Superior temporal gyrus (tissue), 1 donor: ENCODE measurements at regions not wholly inside any gene's neighbourhood (a gene's known extent, or its start where the extent isn't known, plus 50 kb on each side); places are given as distances from the start of the nearest gene placed in this dataset.
A peak's percentile ranks its signal among the peaks of the same experiment; 100 is the strongest.

Source experiments
- DNase-seq: peaks from one replicate; pipeline ENCODE4 v3.0.0-alpha.2; 2016; ENCODE audit errors: extremely low spot score

DNA sequence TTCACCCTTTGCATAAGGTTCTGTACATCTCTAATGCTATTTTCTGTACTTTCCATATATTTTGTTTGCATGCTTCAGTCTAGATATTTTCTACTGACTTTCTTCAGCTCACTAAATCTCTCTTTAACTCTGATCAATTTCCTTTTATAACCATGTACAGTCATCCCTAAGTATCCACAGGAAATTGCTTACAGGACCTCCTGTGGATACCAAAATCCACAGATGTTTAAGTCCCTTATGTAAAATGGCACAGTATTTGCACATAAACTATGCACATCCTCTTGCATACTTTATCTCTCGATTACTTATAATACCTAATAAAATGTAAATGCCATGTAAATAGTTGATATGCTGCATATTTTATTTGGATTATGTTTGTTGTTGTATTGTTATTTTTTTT, 442.1 kb downstream of the TLE4 start:
- DNase-seq = no peak

DNA sequence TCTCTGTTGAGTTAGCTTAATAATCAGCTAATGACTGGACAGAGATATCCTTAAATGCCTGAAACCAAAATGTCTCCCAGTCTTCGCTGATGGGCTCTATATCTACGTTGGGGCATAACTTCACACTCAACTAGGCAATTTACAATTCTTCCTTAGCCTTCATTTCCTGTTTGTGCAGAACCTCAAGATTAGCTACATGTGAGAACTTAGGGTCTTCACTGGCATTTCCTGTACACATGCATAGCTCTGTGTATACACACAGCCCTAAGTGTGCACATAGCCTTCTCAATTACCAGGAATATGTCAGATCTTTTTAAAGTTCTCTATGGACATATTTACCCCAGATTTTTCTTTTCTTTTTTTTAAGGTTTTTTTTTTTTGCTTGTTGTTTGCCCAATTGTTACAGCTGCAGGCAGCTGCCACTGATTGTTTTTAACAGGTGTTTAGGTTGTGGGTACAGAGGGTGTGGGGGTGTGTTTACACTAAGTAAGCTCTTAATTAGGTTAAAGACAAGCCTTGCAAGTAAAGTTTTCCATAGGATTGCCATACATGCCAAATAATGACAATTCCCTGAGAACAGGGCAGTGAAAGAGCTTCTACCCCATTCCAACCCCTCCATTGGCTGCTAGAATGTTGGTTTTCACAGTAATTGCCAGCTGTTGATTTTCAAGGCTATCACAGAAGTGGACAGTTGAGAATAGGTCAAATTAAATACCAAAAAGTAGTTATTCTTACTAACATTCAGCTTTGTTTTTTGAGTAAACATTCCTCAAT, 441.0 kb downstream of the TLE4 start:
- no peak for DNase-seq

DNA sequence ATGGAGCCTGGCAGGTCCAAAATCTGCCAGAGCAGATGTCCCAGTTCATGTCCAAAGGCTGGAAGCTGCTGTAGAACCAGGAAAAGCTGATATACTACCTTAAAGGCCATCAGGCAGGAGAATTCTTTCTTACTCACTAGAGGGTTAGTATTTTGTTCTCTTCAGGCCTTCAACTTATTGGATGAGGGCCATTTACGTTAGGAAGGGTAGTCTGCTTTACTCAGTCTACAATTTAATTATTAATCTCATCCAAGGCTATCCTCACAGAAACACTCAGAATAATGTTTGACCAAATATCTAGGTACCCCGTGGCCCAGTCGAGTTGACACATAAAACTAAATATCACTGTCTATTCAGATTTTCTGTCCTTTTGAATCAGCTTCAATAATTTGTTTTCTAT, 437.4 kb downstream of the TLE4 start:
- DNase-seq = no peak

DNA sequence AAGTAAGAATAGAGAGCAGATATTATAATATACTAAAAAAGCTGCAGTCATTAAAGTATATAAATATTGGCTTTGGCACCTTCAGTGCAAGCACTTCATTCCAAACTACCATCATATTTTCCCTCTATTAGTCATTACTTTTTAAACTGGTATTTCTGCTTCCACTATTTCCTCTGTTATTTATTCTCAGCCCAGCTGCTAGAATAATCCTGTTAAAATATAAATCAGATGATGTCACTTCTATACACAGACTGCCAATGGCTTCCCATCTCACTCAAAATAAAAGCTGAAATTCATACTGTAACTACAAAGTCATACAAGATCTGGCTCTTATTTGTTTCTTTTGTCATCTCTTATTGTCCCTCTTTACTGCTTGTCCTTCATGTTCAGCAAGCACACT, 432.9 kb downstream of the TLE4 start:
- no peak for DNase-seq

DNA sequence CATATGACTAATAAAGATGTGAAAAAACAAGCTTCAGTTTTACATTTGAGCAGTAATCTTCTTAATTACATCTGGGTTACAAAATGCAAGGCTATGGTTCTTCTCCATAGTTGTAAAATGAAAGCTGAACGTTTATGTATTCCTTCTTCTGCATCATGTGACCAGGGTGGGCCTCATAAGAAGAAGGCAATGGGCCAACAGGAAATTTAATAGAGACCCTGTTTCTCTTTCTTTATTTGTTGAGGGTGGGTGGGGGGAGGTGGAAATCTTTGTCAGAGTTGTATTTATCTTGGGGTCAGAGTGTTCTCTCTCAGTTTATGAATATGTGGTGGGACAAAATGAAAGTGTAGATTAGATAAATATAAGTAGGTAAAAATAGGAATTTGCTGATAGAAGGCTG, 418.8 kb downstream of the TLE4 start:
- DNase-seq = no peak

GRCh38 chr9:79989079-79989478, 417.3 kb downstream of the TLE4 start:
- DNase-seq = no peak

GRCh38 chr9:79988126-79988525, 416.4 kb downstream of the TLE4 start:
- DNase-seq = no peak

DNA sequence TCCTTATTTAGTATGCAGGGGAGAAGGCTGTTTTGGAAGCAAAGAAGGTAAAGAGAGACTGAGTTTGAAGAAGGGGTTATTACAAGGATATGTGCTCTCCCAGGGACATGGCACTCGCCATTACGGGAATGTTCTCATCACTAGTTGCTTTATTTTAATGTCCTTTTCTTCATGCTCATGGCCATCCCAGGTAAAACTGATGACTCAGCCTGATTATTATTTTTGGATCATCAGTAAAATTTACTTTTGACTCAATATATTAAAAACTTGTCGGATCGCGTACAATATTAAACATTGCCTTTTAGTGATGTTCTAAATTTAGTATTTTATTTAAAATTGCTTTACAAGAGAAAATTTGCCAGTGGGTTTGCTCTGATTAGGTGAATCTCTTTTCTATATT, 414.7 kb downstream of the TLE4 start:
- no peak for DNase-seq

DNA sequence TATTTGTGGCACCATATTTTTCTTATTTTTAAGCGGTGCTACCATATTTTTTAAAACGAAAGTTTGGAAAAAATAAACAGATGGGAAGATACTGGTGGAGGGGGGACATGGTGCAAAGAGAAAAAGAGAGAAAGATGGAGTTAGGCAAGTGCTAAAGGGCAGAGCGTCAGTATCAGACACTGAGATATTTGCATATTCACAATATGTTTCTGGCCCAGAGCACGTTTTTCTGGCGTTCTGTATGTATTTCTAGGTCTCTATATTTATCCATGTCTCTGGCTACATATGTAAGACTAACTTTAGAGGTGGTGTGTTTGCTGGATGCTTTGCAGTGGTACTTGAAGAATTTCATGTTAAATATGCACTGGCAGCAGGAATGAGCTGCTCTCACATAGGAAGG, 414.0 kb downstream of the TLE4 start:
- DNase-seq = peak; percentile 33

- no peak for DNase-seq
Measured at GRCh38 chr9:79985264-79985663, 413.5 kb downstream of the TLE4 start.

GRCh38 chr9:79984429-79985067, 412.8 kb downstream of the TLE4 start:
- DNase-seq = peak; percentile 13

GRCh38 chr9:79980432-79980831, 408.7 kb downstream of the TLE4 start:
- no peak for DNase-seq

DNA sequence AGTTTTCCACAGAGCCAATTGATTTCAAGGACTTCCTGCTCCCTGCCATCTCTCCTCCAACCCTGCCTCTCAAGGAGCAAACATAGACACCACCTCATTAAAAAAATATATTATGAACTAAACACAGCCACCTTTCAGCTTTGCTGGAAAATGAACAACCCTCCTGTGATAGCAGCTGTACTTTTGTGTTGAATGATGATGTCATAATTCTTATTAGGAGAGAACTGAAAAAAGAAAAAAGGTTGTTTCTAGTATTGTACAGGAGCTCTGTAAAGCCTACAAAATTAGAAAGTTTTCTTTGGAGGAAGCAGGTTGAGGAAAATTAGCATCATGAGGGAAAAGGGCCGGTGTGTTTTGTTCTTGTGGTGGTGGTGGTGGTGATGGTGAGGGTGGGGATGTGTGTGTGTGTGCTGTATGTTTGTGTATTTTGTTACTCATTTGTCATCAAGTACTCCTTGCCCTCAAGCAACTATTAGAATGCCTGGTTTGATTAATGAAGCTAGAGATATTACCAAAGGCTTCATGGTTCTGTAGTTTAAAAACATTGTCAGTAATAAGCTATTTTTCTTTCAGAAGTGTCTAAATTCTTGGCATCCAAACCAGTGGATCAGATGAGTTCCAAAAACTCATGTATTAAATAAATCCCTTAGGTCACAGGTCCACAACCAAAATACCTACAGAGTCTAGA, 405.9 kb downstream of the TLE4 start:
- no peak for DNase-seq

- DNase-seq = no peak
Measured at GRCh38 chr9:79977074-79977435, 405.3 kb downstream of the TLE4 start.

GRCh38 chr9:79976257-79977073, 404.7 kb downstream of the TLE4 start:
- peak; percentile 13 for DNase-seq

- DNase-seq = peak; percentile 26
Measured at GRCh38 chr9:79975621-79976256, 404.0 kb downstream of the TLE4 start.

GRCh38 chr9:79974806-79975422, 403.1 kb downstream of the TLE4 start:
- no peak for DNase-seq

DNA sequence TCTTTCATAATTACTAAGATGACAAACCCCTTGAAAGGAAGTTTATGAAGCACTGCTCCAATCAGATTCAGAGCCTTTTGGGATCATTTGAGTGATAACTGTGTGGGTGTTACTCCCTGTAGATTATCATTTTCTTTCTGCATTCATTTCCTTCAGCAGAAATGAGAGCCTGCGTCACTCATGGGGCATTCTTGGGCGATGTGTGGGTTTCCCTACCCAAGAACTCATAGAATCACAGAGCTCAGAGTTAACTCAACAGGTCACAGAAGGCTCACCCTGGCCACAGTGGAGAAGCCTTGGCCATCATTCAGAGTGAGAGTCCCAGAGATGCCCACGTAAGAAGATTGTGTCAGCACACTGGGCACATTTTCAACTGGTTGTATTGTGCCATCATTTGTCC, 401.9 kb downstream of the TLE4 start:
- DNase-seq = no peak

- peak; percentile 25 for DNase-seq
Measured at GRCh38 chr9:79970146-79970425, 398.3 kb downstream of the TLE4 start.

- no peak for DNase-seq
Measured at GRCh38 chr9:79969393-79970145, 397.8 kb downstream of the TLE4 start.

DNA sequence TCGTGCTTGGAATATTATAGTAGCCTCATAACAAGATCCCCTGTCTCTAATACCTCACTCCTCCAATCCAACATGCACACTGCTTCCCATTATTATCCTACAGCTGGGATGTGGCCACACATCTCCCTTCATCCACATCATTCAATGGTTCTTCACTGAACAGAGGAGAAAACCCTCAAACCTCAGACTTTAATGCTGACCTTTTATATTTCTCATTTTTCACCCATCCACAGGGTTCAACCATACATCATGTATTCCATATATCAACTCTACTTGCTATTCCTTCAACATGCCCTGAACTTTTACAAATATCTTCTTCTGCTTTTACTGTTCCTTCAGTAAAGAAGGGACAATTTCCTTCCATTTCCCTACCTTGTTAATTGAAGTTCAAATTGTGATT, 396.8 kb downstream of the TLE4 start:
- DNase-seq = no peak
